GM12865 (cell line): ENCODE measurements at regions not wholly inside any gene's neighbourhood (a gene's known extent, or its start where the extent isn't known, plus 50 kb on each side); places are given as distances from the start of the nearest gene placed in this dataset.

ENCODE experiments used
- DNase-seq: peaks from one replicate; pipeline ENCODE4 v3.0.0; 2010; ENCODE audit warnings: low read depth
- H3K4me3 ChIP-seq: 2 replicates; pipeline ENCODE4 v1.5.1; 2011; ENCODE audit warnings: mild to moderate bottlenecking, low read depth, low read length, control low read depth
- TF ChIP-seq, protein P1 (sequence below): IDR thresholded peaks from 2 replicates; pipeline ENCODE4 v1.5.1; 2011; ENCODE audit warnings: low read length, control low read depth, low read depth, inconsistent platforms; ENCODE audit not compliant: insufficient read depth; ENCODE audit errors: missing control alignments

DNA sequence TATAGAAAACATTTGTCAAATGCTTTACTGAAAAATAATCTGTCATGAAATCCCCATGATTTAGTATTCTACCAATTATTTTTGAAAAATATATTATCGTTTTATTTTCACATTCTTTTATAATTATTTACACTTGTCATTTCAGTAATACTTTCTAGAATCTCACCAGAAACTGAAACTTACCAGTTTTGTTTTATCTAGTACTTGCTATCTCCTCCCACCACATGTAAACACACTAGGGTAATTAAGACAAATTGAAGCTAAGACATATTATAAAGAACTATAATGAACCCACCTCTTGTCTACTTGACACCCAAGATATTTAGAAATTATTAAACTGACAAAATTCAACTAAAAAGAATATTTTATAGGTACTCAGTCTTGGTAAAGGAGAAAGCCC is 51.5 kb upstream of the GRM3 start:
- no peak for DNase-seq
- TF ChIP-seq, protein P1, sequence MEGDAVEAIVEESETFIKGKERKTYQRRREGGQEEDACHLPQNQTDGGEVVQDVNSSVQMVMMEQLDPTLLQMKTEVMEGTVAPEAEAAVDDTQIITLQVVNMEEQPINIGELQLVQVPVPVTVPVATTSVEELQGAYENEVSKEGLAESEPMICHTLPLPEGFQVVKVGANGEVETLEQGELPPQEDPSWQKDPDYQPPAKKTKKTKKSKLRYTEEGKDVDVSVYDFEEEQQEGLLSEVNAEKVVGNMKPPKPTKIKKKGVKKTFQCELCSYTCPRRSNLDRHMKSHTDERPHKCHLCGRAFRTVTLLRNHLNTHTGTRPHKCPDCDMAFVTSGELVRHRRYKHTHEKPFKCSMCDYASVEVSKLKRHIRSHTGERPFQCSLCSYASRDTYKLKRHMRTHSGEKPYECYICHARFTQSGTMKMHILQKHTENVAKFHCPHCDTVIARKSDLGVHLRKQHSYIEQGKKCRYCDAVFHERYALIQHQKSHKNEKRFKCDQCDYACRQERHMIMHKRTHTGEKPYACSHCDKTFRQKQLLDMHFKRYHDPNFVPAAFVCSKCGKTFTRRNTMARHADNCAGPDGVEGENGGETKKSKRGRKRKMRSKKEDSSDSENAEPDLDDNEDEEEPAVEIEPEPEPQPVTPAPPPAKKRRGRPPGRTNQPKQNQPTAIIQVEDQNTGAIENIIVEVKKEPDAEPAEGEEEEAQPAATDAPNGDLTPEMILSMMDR, result no peak
- H3K4me3 ChIP-seq, result no peak overlapping the region

DNA sequence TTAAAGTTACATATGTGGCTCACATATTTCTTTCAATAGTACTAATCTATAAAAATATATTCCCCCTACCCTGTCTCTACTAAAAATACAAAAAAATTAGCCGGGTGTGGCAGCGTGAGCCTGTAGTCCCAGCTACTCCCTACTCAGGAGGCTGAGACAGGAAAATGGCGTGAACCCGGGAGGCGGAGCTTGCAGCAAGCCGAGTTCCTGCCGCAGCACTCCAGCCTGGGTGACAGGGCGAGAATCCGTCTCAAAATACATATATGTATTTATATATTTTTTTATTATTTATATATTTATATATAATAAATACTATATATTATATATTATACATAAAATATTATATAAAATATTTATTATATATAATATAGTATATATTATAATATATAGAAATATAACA is 69.7 kb upstream of the GRM3 start:
- TF ChIP-seq, protein P1, result no peak
- no peak for DNase-seq
- H3K4me3 ChIP-seq, result no peak overlapping the region

DNA sequence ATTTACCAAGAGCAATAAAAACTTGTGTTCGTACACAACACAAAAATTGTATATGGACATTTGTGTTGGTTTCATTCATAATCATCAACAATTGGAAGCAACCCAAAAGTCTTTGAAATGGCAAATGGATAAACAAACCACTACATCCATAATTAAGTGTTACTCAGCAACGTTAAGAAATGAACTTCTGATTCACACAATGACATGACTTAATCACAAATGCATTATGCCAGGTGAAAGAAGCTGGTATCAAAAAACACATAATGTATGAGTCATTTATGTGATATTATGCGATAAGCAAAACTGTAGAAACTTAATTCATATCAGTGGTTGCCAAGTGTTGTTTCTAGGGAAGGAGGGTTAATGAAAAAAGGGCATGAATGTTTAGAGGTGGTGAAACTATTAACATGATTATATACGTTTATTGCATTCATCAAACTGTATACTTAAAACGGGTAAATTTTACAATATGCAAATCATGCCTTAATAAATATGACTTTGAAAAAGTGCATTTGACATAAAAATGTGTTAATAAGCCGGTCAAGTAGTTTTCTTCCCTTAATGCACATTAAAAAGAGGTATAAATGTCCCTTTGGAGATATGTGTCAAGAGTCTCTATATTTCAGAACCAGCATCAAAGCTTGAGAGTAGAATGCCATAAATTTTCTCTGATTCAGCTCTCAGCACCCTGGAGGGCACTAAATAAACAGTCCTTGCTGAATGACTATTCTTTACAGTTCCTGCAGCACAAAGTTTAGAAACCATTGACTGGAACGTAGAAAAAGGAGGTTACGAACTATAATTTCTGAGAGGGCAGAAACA is 84.8 kb upstream of the GRM3 start:
- no peak for DNase-seq
- no peak overlapping the region for H3K4me3 ChIP-seq
- TF ChIP-seq, protein P1, result no peak

DNA sequence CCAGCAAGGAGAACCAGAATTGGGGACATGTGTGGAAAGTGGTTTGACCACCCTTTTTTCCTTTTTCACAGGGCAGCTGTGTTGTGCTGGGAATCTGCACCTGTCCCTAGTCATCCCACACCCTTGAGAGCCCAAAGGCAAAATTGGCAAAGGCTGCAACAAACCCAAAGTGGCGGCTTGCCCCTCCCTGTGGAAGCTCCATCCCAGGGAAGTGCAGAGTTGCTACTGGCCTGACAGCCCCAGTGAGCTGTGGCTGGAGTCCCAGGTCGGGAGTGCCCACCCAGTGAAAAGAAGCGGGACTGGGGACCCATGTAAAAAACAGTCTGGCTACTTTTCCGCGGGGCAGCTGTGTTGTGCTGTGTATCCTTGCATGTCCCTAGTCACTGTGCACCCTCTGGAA is 109.1 kb upstream of the GRM3 start:
- no peak for DNase-seq
- TF ChIP-seq, protein P1, result no peak
- no peak overlapping the region for H3K4me3 ChIP-seq

DNA sequence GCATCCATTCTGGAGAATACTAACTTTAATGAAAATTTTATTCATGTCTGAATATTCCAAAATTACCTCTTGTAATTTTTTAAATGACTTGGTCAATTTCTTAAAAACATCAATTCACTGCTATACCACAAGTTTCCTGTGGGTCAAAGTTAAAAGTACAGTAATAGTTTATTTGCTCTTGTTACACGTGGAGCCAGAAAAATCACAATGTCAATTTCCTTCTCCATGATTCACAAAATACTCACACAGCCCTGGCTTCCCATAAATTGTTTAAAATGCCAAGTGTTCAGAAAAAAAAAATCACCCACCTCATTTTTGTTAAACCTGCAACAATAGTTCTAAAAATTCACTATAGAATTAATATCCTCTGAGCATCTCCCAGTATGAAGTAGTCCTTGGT is 139.5 kb upstream of the GRM3 start:
- TF ChIP-seq, protein P1, result no peak
- H3K4me3 ChIP-seq, result no peak overlapping the region
- DNase-seq, result no peak

DNA sequence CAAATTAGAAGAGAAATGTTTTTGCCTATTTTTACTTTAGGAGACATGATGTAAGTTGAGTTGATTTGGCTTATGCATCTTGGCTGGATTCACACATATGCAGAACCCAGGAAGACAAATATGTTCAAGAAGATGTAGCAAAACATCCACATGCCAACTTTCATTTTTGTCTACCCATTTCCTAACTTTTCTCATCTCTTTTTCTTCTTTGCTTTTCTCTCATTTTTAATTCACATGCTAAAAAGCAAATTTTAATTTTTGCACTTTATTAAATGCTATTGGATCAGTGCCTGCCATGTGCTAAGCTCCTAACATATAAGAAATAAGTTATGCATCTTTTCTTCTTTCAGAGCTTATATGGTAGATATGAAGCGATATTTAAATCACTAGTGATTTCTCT is 143.7 kb upstream of the GRM3 start:
- no peak overlapping the region for H3K4me3 ChIP-seq
- TF ChIP-seq, protein P1, result no peak
- no peak for DNase-seq

DNA sequence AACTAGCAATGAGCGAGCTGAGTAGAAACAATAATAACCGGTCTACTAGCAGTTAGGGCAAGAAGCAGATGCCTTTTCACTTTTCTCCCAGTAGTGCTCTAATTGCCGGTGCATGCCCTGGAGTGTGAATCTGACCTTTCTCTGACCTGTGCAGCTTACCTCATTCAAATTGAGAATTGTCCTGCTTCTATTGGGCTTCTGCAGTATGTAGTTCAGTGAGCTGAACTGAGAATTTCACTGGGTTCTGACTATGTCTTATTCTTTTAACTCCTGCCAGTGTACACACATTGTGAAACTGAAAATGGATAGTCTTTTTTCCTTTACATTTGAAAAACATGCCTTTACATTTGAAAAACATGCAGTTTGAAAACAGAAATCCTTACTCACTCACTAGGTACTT is 157.9 kb upstream of the GRM3 start:
- H3K4me3 ChIP-seq, result no peak overlapping the region
- peak; percentile 16 for DNase-seq
- TF ChIP-seq, protein P1, result no peak
